Karpas-422 (cell line): ENCODE measurements at regions not wholly inside any gene's neighbourhood (a gene's known extent, or its start where the extent isn't known, plus 50 kb on each side); places are given as distances from the start of the nearest gene placed in this dataset.

Source experiments
- DNase-seq: peaks from one replicate; pipeline ENCODE4 v3.0.0-alpha.2; 2015
- H2AFZ ChIP-seq: fragments of 200-600 bp; sonication (generic); 2 replicates; pipeline ENCODE4 v1.6.1; 2014; ENCODE audit warnings: antibody characterized with exemption, low read length, mixed read lengths
- H3K27ac ChIP-seq: fragments of 200-600 bp; sonication (generic); 2 replicates; pipeline ENCODE4 v1.5.1; 2014; ENCODE audit warnings: mild to moderate bottlenecking, low read length, moderate library complexity
- H3K27me3 ChIP-seq: fragments of 200-600 bp; sonication (generic); 2 replicates; pipeline ENCODE4 v1.6.1; 2014; ENCODE audit warnings: low read length, mixed read lengths
- H3K36me3 ChIP-seq: fragments of 200-600 bp; sonication (generic); 2 replicates; pipeline ENCODE4 v1.6.1; 2014; ENCODE audit warnings: low read length, mixed read lengths; ENCODE audit not compliant: insufficient read depth
- H3K4me1 ChIP-seq: fragments of 200-600 bp; sonication (generic); 2 replicates; pipeline ENCODE4 v1.6.1; 2014; ENCODE audit warnings: mild to moderate bottlenecking, low read length, mixed read lengths
- H3K4me2 ChIP-seq: fragments of 200-600 bp; sonication (generic); 2 replicates; pipeline ENCODE4 v1.6.1; 2014; ENCODE audit warnings: low read length, low read depth, mild to moderate bottlenecking; ENCODE audit not compliant: poor library complexity, severe bottlenecking
- H3K4me3 ChIP-seq: fragments of 200-600 bp; sonication (generic); 2 replicates; pipeline ENCODE4 v1.5.1; 2014; ENCODE audit warnings: mild to moderate bottlenecking, antibody characterized with exemption, low read length, mixed read lengths
- H3K79me2 ChIP-seq: fragments of 200-600 bp; sonication (generic); 2 replicates; pipeline ENCODE4 v1.6.1; 2014; ENCODE audit warnings: mild to moderate bottlenecking, low read length, mixed read lengths
- H3K9ac ChIP-seq: fragments of 200-600 bp; sonication (generic); 2 replicates; pipeline ENCODE4 v1.6.0; 2014; ENCODE audit warnings: low read length
- H3K9me2 ChIP-seq: fragments of 200-600 bp; sonication (generic), shearing (Covaris generic); replicated peaks from 2 replicates; pipeline ENCODE4 v1.6.0; 2014; ENCODE audit warnings: mild to moderate bottlenecking, low read length, moderate library complexity; ENCODE audit not compliant: insufficient read depth
- H3K9me3 ChIP-seq: fragments of 300-700, 200-600 bp; sonication (generic); 2 replicates; pipeline ENCODE4 v1.6.1; 2014; ENCODE audit warnings: low read length, mixed read lengths
- H4K20me1 ChIP-seq: fragments of 200-600 bp; sonication (generic); 2 replicates; pipeline ENCODE4 v1.6.1; 2014; ENCODE audit warnings: mild to moderate bottlenecking, antibody characterized with exemption, low read length, low read depth; ENCODE audit not compliant: insufficient read depth

DNA sequence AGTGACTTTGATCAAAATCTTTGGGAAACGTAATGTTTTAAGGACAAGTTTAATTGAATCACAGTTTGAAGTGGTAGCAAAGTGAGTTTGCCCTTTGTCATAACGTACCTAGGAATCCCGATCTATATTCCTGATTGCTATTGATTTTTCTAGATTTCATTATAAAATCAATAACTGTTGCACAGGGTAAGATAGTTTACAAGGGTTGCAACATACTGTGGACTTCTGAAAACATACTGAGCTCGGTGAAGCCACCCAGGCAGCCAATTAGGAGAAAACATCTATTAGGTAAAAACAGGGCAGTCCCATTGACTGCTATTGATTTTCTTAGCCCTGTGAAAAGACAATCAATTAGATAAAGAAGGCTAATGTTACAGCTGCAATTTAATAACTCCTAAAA is 659.9 kb downstream of the ISL1 start:
- Histone ChIP-seq H3K36me3 (no peaks in the 10 kb centered on the region), H3K9me2 (no peaks in the 10 kb centered on the region), H3K79me2 (no peaks in the 10 kb centered on the region), H2AFZ (no peak overlapping the region), H3K4me2 (no peak overlapping the region), H3K4me3 (no peak overlapping the region), H4K20me1 (no peaks in the 10 kb centered on the region), H3K9ac (no peak overlapping the region), H3K9me3 (no peaks in the 10 kb centered on the region), H3K27me3 (no peaks in the 10 kb centered on the region), H3K27ac (no peak overlapping the region), H3K4me1 (no peaks in the 10 kb centered on the region)
- no peak for DNase-seq

GRCh38 chr5:52043543-52043942 is 660.3 kb downstream of the ISL1 start:
- Histone ChIP-seq H4K20me1 (no peaks in the 10 kb centered on the region), H3K4me1 (no peaks in the 10 kb centered on the region), H3K27me3 (no peaks in the 10 kb centered on the region), H2AFZ (no peak overlapping the region), H3K79me2 (no peaks in the 10 kb centered on the region), H3K9me3 (no peaks in the 10 kb centered on the region), H3K4me3 (no peak overlapping the region), H3K9me2 (no peaks in the 10 kb centered on the region), H3K36me3 (no peaks in the 10 kb centered on the region), H3K4me2 (no peak overlapping the region), H3K9ac (no peak overlapping the region), H3K27ac (no peak overlapping the region)
- DNase-seq = no peak

DNA sequence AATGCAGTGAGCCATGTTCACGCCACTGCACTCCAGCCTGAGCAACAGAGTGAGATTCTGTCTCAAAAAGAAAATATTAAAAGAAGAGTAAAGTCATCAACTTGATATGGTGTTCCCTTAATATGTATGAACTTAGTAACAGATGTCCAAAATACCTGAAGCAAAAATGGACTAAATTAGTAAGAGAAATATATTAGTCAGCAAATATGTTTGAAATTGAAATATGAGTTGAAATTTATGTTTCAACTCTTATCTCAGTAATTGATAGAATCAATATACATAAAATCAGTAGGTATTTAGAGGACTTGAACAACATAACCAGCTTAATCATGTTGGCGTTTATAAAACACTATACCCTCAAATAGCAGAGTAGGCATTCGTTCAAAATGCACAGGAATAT is 668.5 kb downstream of the ISL1 start:
- Histone ChIP-seq H3K9ac (no peak overlapping the region), H3K4me1 (no peaks in the 10 kb centered on the region), H4K20me1 (no peaks in the 10 kb centered on the region), H3K79me2 (no peaks in the 10 kb centered on the region), H3K4me3 (no peak overlapping the region), H2AFZ (no peak overlapping the region), H3K9me2 (no peaks in the 10 kb centered on the region), H3K27me3 (no peaks in the 10 kb centered on the region), H3K4me2 (no peak overlapping the region), H3K27ac (no peak overlapping the region), H3K9me3 (peaks cover 4% of the 10 kb centered on the region; the same call in 1 of the 2 replicates), H3K36me3 (no peaks in the 10 kb centered on the region)
- no peak for DNase-seq

DNA sequence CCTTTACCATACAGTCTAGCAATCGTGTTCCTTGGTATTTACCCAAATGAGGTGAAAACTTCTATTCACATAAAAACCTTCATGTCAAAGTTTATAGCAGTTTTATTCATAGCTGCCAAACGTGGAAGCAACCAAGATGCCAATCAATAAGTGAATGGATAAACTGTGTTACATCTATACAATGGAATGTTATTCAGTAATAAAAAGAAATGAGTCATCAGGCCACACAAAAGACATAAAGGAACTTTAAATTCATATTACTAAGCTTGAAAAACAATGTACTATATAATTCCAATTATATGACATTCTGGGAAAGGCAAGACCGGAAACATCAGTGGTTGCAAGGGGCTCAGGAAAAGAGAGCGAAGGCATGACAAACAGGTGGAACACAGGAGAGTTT is 679.9 kb downstream of the ISL1 start:
- no peak overlapping the region for H3K4me2 ChIP-seq
- H3K9me2 ChIP-seq = no peaks in the 10 kb centered on the region
- H3K9ac ChIP-seq = no peak overlapping the region
- no peak overlapping the region for H3K27ac ChIP-seq
- no peaks in the 10 kb centered on the region for H3K36me3 ChIP-seq
- H3K27me3 ChIP-seq = no peaks in the 10 kb centered on the region
- no peak overlapping the region for H3K4me3 ChIP-seq
- no peaks in the 10 kb centered on the region for H3K4me1 ChIP-seq
- peaks cover 26% of the 10 kb centered on the region; the same call in 1 of the 2 replicates for H3K9me3 ChIP-seq
- DNase-seq = no peak
- no peak overlapping the region for H2AFZ ChIP-seq
- no peaks in the 10 kb centered on the region for H4K20me1 ChIP-seq
- H3K79me2 ChIP-seq = no peaks in the 10 kb centered on the region

GRCh38 chr5:52065182-52065581 is 681.9 kb downstream of the ISL1 start:
- H3K9ac ChIP-seq = no peak overlapping the region
- no peaks in the 10 kb centered on the region for H4K20me1 ChIP-seq
- H3K36me3 ChIP-seq = no peaks in the 10 kb centered on the region
- no peaks in the 10 kb centered on the region for H3K27me3 ChIP-seq
- no peaks in the 10 kb centered on the region for H3K9me2 ChIP-seq
- no peak overlapping the region for H3K4me3 ChIP-seq
- no peak overlapping the region for H3K4me2 ChIP-seq
- no peaks in the 10 kb centered on the region for H3K4me1 ChIP-seq
- no peaks in the 10 kb centered on the region for H3K79me2 ChIP-seq
- no peak overlapping the region for H2AFZ ChIP-seq
- DNase-seq = no peak
- H3K9me3 ChIP-seq = peaks cover 26% of the 10 kb centered on the region; the same call in 1 of the 2 replicates
- H3K27ac ChIP-seq = no peak overlapping the region

GRCh38 chr5:52069997-52070396 is 686.7 kb downstream of the ISL1 start:
- no peaks in the 10 kb centered on the region for H3K36me3 ChIP-seq
- H3K9me2 ChIP-seq = no peaks in the 10 kb centered on the region
- no peak overlapping the region for H2AFZ ChIP-seq
- H3K9ac ChIP-seq = no peak overlapping the region
- DNase-seq = no peak
- no peak overlapping the region for H3K27ac ChIP-seq
- H4K20me1 ChIP-seq = no peaks in the 10 kb centered on the region
- no peaks in the 10 kb centered on the region for H3K4me1 ChIP-seq
- no peaks in the 10 kb centered on the region for H3K27me3 ChIP-seq
- peaks cover 23% of the 10 kb centered on the region; the same call in 1 of the 2 replicates for H3K9me3 ChIP-seq
- H3K4me3 ChIP-seq = no peak overlapping the region
- H3K79me2 ChIP-seq = no peaks in the 10 kb centered on the region
- no peak overlapping the region for H3K4me2 ChIP-seq

DNA sequence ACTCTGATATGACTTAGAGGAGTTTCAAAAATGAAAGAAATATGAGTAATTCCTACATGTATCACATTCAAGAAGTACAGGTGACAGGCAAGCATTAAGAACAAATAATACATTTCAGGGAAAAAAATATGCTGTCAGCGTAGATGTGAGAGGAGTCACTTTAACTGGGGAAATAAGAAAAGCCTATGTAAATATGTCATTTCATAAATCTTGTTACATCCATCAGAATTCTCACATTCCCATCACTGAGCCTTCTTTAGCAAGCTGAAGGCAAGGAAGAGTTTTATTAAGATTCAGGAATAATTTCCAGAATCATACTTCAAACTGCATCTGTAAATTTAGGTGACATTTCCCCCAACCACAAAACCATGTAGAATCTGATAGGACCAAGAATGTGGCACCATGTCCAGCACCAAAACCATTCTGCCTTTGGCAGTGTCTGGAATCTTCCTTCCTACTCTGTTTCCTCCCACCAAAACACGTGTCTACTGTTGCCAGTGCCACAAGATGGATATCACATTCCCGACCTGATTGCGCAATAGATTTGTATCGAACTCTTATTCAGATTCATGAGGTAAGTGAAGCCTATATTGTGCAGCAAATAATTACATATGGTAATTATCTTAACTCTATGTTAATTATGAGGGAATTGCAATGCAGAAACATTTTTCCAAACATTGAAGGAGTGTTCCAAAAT is 690.9 kb downstream of the ISL1 start:
- H3K36me3 ChIP-seq = no peaks in the 10 kb centered on the region
- H3K27me3 ChIP-seq = no peaks in the 10 kb centered on the region
- no peak overlapping the region for H3K9ac ChIP-seq
- H3K9me3 ChIP-seq = peaks cover 4% of the 10 kb centered on the region; the same call in 1 of the 2 replicates
- H3K27ac ChIP-seq = no peak overlapping the region
- H3K9me2 ChIP-seq = no peaks in the 10 kb centered on the region
- H3K4me2 ChIP-seq = no peak overlapping the region
- H3K79me2 ChIP-seq = no peaks in the 10 kb centered on the region
- no peak overlapping the region for H2AFZ ChIP-seq
- no peaks in the 10 kb centered on the region for H3K4me1 ChIP-seq
- H4K20me1 ChIP-seq = no peaks in the 10 kb centered on the region
- H3K4me3 ChIP-seq = no peak overlapping the region
- no peak for DNase-seq

GRCh38 chr5:52077941-52078815 is 694.9 kb downstream of the ISL1 start:
- no peaks in the 10 kb centered on the region for H3K4me1 ChIP-seq
- H3K4me2 ChIP-seq = no peak overlapping the region
- no peak overlapping the region for H3K4me3 ChIP-seq
- H3K79me2 ChIP-seq = no peaks in the 10 kb centered on the region
- no peak overlapping the region for H3K27ac ChIP-seq
- H3K36me3 ChIP-seq = no peaks in the 10 kb centered on the region
- no peak overlapping the region for H3K9ac ChIP-seq
- H4K20me1 ChIP-seq = no peaks in the 10 kb centered on the region
- no peaks in the 10 kb centered on the region for H3K27me3 ChIP-seq
- H2AFZ ChIP-seq = no peak overlapping the region
- peaks cover 5% of the 10 kb centered on the region; the same call in 1 of the 2 replicates for H3K9me3 ChIP-seq
- DNase-seq = no peak
- no peaks in the 10 kb centered on the region for H3K9me2 ChIP-seq
